ENCODE measurements at regions not wholly inside any gene's neighbourhood (a gene's known extent, or its start where the extent isn't known, plus 50 kb on each side); places are given as distances from the start of the nearest gene placed in this dataset.

DNA sequence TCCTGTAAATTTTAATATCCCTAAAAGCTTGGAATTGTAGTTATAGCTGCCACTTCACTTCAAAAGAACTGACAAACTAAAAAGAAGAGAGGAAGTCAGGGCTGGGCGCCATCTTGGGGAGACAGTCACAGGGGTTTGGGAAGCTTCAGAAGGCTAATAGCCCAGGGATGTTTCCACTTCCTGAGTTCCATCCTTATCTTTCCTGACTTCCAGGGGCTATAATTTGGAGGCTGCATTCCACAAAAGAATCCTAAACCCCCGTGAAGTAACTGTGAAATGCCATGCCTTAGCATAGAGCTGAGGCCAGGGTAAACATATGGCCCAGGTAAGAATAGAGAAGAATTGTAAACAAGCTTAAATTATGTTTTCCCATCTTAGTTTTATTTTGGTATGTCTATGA, 75.4 kb upstream of the LPAR1 start:
- TF ChIP-seq YY1 (IDR thresholded peaks at IDR 0.05; ENCODE audit: insufficient read depth, insufficient read length) (no peak), ZNF274 (IDR thresholded peaks at IDR 0.05; ENCODE audit: low read depth, low read length) (no peak), SUZ12 (IDR thresholded peaks at IDR 0.05; ENCODE audit: extremely low read depth, insufficient read depth, insufficient read length) (no peak)

Measured in NT2/D1 (cell line).